ACHN (cell line): ENCODE measurements at regions not wholly inside any gene's neighbourhood (a gene's known extent, or its start where the extent isn't known, plus 50 kb on each side); places are given as distances from the start of the nearest gene placed in this dataset.
"Not testable (repeated sequence)": the region's sequence is repeated elsewhere in the genome, so short reads cannot be mapped to it uniquely, and the experiment has no call there.

ENCODE experiments used
- DNase-seq: peaks from one replicate; pipeline ENCODE4 v3.0.0-alpha.2; 2015
- in situ Hi-C: cut with HindIII; loops from 2 replicates; pipeline ENCODE4 v1.10.0; 2017; ENCODE audit warnings: low sequenced_read_pairs, low pct_ligation_motif_present, low pct_unique_long_range_greater_than_20kb

DNA sequence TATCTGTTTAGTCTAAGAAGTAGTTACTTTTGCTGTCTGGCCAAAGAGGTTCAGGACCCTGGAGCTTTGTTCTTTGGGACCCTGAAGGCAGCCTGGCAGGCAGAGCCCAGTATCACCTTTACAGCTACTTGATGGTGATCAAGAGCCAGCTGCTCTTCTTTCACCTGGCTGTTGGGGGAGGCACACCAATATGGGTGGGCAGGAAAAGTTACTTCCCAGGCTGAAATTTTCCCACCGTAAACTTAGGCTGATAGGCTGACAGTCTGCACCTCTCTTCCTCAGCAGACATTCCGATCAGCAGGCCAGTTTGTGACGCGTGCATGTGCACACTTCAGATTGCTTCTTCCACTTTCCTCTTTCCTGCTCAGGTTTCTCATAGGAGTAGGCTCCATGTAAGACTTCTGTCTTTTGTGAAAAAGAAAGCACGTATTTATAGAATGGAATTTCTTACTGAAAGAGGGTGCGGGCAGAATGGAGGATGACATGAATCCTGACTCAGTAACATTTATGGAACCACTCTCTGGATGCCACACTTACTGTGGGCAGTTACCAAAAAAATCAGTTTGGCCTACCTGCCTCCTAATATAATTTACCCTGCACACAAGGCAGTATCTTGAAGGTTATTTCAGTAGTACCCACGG lies 223.9 kb upstream of the DMRT1 start:
- no peak for DNase-seq
- in situ Hi-C loops = loop anchor here (25.0 kb wide), 1 partner anchor 145 kb away; no protein-coding TSS in a partner anchor

- DNase-seq = no peak
- in situ Hi-C loops = loop anchor here (25.0 kb wide), 1 partner anchor 144 kb away; no protein-coding TSS in a partner anchor
These were observed 223.0 kb upstream of the DMRT1 start for GRCh38 chr9:618478-618877.

DNA sequence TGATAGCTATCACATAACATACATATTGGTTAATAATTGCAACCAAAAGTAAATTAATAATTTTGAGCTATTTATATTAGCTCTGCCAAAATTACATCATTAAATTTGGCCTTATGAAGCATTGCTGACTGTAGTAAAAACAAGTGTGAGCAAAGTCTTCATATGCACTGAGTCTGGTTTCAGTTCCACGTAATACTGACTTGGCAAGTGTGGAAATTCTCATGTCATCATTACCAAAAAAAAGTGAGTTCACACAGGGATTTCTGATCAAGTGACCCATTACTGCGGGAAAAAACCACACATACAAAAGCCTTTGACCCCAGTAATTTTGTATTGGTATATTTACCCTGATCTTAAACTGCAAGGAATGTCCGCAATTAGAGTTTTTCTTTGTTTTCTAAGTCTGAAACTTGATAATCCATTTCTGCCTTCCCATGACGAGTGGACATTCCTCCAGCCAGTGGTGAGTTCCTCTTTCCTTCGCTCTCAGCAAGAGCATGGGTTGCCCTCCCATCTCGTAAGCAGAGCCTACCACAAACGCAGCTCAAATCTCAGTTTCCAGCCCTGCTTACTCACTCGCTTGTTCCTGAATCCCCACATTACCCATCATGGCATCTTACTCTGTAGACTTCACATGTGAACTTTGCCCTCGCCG lies 220.2 kb upstream of the DMRT1 start:
- in situ Hi-C loops = loop anchor here (25.0 kb wide), 1 partner anchor 141 kb away; no protein-coding TSS in a partner anchor
- no peak for DNase-seq

- no peak for DNase-seq
- in situ Hi-C loops = loop anchor here (25.0 kb wide), 1 partner anchor 137 kb away; no protein-coding TSS in a partner anchor
These were observed 216.5 kb upstream of the DMRT1 start for GRCh38 chr9:624935-625500.

- in situ Hi-C loops = no loop called here
These were observed 215.9 kb upstream of the DMRT1 start for GRCh38 chr9:625613-626012.

GRCh38 chr9:626114-626513 lies 215.4 kb upstream of the DMRT1 start:
- DNase-seq, in situ Hi-C loops: not testable (repeated sequence)

More at GRCh38 chr9:625613-626012, 215.9 kb upstream of the DMRT1 start:
- DNase-seq = no peak

DNA sequence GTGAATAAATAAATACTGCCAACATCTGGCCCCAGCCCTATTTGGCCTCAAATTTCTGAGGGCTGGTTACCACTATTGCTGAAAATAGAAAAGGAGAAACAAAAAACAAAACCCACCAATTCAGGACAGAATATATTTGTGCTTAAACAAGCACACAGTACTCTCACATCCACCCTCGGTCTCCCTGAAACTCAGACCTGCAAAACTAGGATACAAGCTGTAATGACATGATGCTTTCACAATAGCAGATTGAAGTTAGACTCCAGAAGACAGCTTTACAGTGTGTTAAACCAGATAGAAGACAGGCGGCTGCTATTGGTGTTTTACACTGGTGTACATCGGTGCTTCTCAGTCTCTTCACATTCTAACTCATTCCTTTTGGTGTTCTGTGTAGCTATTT lies 214.9 kb upstream of the DMRT1 start:
- DNase-seq = no peak
- in situ Hi-C loops = no loop called here

- no peak for DNase-seq
- in situ Hi-C loops = no loop called here
These were observed 214.0 kb upstream of the DMRT1 start for GRCh38 chr9:627336-627970.

- in situ Hi-C loops = no loop called here
- no peak for DNase-seq
These were observed 212.4 kb upstream of the DMRT1 start for GRCh38 chr9:629146-629545.

DNA sequence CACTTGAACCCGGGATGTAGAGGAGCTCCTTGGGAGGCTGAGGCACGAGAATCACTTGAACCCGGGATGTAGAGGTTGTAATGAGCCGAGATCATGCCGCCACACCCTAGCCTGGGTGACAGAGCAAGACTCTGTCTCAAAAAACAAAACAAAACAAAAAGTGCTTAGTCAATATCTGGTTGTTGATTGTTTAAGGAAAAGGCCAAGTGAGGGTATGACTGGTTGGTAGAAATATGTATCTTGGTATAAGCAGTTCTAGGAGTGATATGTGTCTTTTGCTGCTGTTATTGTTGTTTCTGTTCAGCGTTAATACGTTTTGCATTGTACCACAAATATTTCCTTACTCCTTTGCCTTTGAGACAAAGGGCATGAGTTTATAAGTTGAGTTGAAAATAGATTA lies 210.7 kb upstream of the DMRT1 start:
- no peak for DNase-seq
- in situ Hi-C loops = no loop called here

DNA sequence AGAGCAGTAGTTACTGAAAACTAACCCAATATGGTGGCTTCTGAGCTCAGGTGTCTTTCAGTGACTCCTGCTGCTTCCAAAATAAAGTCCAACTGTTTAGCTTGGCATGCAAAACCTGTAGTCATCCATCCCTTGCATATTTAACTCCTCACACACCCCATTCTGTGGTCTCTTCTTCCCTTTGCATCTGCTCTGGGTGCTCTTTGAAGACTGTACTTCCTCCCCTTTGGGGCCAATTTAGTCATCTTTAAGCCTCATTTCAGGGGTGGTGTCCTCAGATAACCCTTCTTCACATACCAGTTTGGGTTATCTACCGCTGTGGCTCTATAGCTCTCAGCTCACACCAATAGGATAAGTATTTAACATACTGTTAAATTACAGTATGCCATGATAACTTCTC lies 209.9 kb upstream of the DMRT1 start:
- in situ Hi-C loops = no loop called here
- DNase-seq = no peak

DNA sequence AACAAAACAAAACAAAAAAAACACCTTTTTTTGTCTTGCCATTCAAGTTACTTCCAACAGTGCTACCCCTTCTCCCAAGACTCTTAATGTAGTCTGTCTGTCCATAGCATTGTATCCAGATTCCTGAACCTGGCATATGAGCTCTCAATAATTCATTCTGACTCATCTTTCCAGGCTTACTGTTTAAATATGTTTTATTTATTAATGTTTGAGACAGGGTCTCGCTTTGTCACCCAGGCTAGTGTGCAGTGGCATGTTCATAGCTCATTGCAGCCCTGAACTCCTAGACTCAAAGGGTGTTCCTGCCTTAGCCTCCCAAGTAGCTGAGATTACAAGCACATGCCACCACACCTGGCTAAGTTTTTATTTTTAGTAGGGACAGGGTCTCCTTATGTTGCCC lies 208.0 kb upstream of the DMRT1 start:
- no peak for DNase-seq
- in situ Hi-C loops = no loop called here

DNA sequence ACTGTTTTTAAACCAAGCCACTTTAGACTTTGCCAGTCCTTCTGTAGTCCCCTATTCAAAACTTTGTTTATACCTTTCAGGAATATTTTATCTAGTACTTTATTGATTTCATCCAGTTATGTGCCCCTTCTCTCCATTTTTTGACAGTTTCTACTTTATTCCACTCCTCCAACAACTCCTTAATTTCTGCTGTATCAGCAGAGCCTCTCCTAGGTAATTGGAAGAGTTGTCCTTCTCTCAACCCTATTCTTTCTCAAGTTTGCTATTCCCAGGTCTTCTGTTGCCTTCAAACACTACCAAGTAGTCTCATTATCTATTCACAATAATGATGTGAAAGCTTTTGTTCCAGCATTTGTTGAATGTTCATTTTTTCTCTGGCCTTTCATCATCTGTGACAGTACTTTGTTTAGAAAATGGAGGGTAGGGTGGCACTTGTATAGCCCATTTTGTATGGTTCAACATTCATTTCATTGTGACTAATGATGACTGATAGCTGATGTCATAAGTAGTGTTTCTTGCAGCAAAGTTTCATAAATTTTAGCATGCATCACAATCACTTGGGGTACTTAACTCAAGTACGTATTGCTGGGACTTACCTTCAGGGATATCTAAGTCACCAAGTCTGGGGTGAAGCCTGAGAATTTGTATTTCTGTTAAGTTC lies 204.4 kb upstream of the DMRT1 start:
- in situ Hi-C loops = no loop called here
- DNase-seq = no peak

GRCh38 chr9:638152-638551 lies 203.3 kb upstream of the DMRT1 start:
- DNase-seq = no peak
- in situ Hi-C loops = no loop called here

- in situ Hi-C loops = no loop called here
- DNase-seq = no peak
These were observed 199.5 kb upstream of the DMRT1 start for GRCh38 chr9:642014-642413.

DNA sequence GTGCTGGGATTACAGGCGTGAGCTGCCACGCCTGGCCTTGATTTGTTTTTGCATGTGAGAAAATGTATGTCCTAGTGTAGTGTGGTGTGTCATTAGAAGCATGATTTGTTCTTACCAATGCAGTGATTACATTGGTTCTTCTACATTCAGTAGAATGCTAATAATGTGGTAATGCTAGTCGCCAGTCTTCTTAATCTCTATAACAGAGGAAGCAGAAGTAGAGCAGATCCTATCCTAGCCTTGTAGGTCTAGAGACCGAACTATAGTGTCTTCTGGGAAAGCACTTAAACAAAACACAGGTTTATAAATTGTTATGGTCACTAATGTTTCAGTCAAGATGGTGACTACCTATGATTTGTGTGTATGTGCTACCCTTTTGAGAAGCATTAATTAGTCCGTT lies 197.5 kb upstream of the DMRT1 start:
- DNase-seq = no peak
- in situ Hi-C loops = no loop called here

- DNase-seq = no peak
- in situ Hi-C loops = no loop called here
These were observed 194.0 kb upstream of the DMRT1 start for GRCh38 chr9:647522-647921.

DNA sequence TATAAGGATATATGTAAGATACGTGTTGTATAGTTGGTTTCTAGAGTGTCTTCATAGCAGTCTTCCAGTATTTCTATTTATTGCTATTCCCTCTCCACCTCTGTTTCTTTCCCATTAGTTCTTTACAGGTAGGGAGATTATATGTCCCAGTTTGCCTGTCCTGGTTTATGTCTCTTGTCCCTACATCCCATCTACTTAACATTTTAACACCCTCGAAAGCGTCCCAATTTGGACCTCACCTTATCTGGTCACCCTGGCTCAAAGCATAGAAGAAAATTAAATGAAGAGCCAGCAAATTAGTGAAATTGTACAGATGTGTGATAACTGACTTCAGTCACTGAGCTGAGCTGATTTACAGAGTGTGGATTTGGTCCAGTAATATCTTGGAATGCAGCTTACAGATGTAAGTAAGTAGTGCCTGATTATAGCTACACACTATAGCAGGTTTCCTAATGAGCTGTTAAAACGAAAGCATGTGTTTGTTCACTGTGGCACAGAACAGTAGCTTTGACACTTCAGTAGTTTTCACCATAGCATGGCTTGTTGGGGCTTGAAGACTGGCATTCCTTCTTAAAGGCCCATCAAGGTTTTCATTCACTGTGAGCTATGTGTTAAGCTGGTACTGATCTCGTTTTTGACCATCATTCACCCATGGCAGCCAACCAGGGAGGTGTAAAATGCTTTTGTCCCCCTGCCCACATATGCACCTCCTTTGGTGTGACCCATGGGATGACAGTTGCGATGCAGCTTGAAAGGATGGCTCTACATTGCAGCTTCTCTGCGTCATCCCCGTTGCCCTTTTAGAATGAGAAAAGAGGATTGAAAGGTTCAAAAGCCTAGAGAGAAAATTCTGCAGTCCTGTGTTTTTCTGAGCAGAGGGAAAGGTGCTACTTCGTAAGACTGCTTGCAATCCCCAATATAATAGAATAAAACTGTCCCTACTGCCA lies 192.1 kb upstream of the DMRT1 start:
- peak; percentile 15 for DNase-seq
- in situ Hi-C loops = no loop called here
